Smooth muscle cell (in vitro differentiated cells): ENCODE measurements at regions not wholly inside any gene's neighbourhood (a gene's known extent, or its start where the extent isn't known, plus 50 kb on each side); places are given as distances from the start of the nearest gene placed in this dataset.

Experiments used
- DNase-seq: peaks from one replicate; lab custom pipeline; 2025; ENCODE audit not compliant: unreplicated experiment; lab: John Stamatoyannopoulos, UW
- H2AFZ ChIP-seq: fragments of 200-600 bp; sonication (generic); 2 replicates; pipeline ENCODE4 v1.6.0; 2016; ENCODE audit warnings: antibody characterized with exemption, low read depth, mild to moderate bottlenecking
- H3F3A ChIP-seq: fragments of 200-600 bp; sonication (generic); 2 replicates; pipeline ENCODE4 v1.6.0; 2017; ENCODE audit warnings: antibody characterized with exemption, low read depth
- H3K27ac ChIP-seq: fragments of 200-600 bp; sonication (generic); 2 replicates; pipeline ENCODE4 v1.5.1; 2016; ENCODE audit warnings: low read depth, mild to moderate bottlenecking
- H3K27me3 ChIP-seq: fragments of 200-600 bp; sonication (generic); 2 replicates; pipeline ENCODE4 v1.6.1; 2016; ENCODE audit warnings: low read depth, mild to moderate bottlenecking
- H3K36me3 ChIP-seq: fragments of 200-600 bp; sonication (generic); 2 replicates; pipeline ENCODE4 v1.5.1; 2016; ENCODE audit warnings: low read depth
- H3K4me1 ChIP-seq: fragments of 200-600 bp; sonication (generic); 2 replicates; pipeline ENCODE4 v1.5.1; 2016; ENCODE audit warnings: low read depth
- H3K4me2 ChIP-seq: fragments of 200-600 bp; sonication (generic); 2 replicates; pipeline ENCODE4 v1.6.0; 2016; ENCODE audit warnings: mild to moderate bottlenecking
- H3K4me3 ChIP-seq: fragments of 200-600 bp; sonication (generic); 2 replicates; pipeline ENCODE4 v1.5.1; 2016; ENCODE audit warnings: mild to moderate bottlenecking
- H3K79me2 ChIP-seq: fragments of 200-600 bp; sonication (generic); 2 replicates; pipeline ENCODE4 v1.6.0; 2016; ENCODE audit warnings: low read depth, mild to moderate bottlenecking
- H3K9ac ChIP-seq: fragments of 200-600 bp; sonication (generic); 2 replicates; pipeline ENCODE4 v1.6.0; 2016; ENCODE audit warnings: low read depth
- H3K9me3 ChIP-seq: fragments of 200-600 bp; sonication (generic); replicated peaks from 2 replicates; pipeline ENCODE4 v1.5.1; 2016; ENCODE audit warnings: low read depth
- H4K20me1 ChIP-seq: fragments of 200-600 bp; sonication (generic); 2 replicates; pipeline ENCODE4 v1.6.0; 2016; ENCODE audit warnings: low read depth
- CTCF ChIP-seq: fragments of 200-600 bp; sonication (generic); IDR thresholded peaks from 2 replicates; pipeline ENCODE4 v1.5.1; 2017; ENCODE audit warnings: borderline replicate concordance, mild to moderate bottlenecking, antibody characterized with exemption; ENCODE audit not compliant: insufficient read depth, poor library complexity, severe bottlenecking
- WGBS: methylation state at CpG from one replicate; pipeline ENCODE4 v1.1.7; 2016; ENCODE audit warnings: low lambda C conversion rate; 5-methylcytosine and 5-hydroxymethylcytosine counted together

- DNase-seq, result no peak
- Histone ChIP-seq H3K9ac (no peak overlapping the region), H2AFZ (no peak overlapping the region), H3F3A (peaks cover 7% of the 10 kb centered on the region), H3K4me2 (no peak overlapping the region), H3K4me3 (no peak overlapping the region), H3K9me3 (no peaks in the 10 kb centered on the region), H3K36me3 (no peaks in the 10 kb centered on the region), H3K4me1 (peaks cover 12% of the 10 kb centered on the region), H3K79me2 (no peaks in the 10 kb centered on the region), H3K27me3 (no peaks in the 10 kb centered on the region), H4K20me1 (no peaks in the 10 kb centered on the region), H3K27ac (no peak overlapping the region)
- TF ChIP-seq CTCF, result no peak
Measured at GRCh38 chr10:10096296-10096695, 921.4 kb upstream of the CELF2 start.

- Histone ChIP-seq H3K9me3 (no peaks in the 10 kb centered on the region), H3K27me3 (no peaks in the 10 kb centered on the region), H3F3A (peaks cover 7% of the 10 kb centered on the region), H3K4me3 (no peak overlapping the region), H3K27ac (no peak overlapping the region), H3K4me1 (peaks cover 12% of the 10 kb centered on the region), H2AFZ (no peak overlapping the region), H4K20me1 (no peaks in the 10 kb centered on the region), H3K79me2 (no peaks in the 10 kb centered on the region), H3K9ac (no peak overlapping the region), H3K4me2 (no peak overlapping the region), H3K36me3 (no peaks in the 10 kb centered on the region)
- no peak for TF ChIP-seq CTCF
- WGBS, result 95% methylated on average over 3 of the region's 3 CpGs
- no peak for DNase-seq
Measured at GRCh38 chr10:10096898-10097297, 920.8 kb upstream of the CELF2 start.

GRCh38 chr10:10101106-10101505, 916.6 kb upstream of the CELF2 start:
- H4K20me1 ChIP-seq, result no peaks in the 10 kb centered on the region
- H3K27me3 ChIP-seq, result no peaks in the 10 kb centered on the region
- no peak overlapping the region for H3K9ac ChIP-seq
- H3K36me3 ChIP-seq, result no peaks in the 10 kb centered on the region
- H2AFZ ChIP-seq, result no peak overlapping the region
- no peaks in the 10 kb centered on the region for H3K79me2 ChIP-seq
- H3K4me3 ChIP-seq, result no peak overlapping the region
- TF ChIP-seq CTCF, result no peak
- no peaks in the 10 kb centered on the region for H3K9me3 ChIP-seq
- no peaks in the 10 kb centered on the region for H3K4me1 ChIP-seq
- no peak overlapping the region for H3K27ac ChIP-seq
- WGBS, result 93% methylated on average over 5 of the region's 5 CpGs
- H3F3A ChIP-seq, result no peaks in the 10 kb centered on the region
- DNase-seq, result no peak
- H3K4me2 ChIP-seq, result no peak overlapping the region

- Histone ChIP-seq H3K79me2 (no peaks in the 10 kb centered on the region), H3K4me3 (no peak overlapping the region), H3K9me3 (no peaks in the 10 kb centered on the region), H3K4me1 (no peaks in the 10 kb centered on the region), H3K4me2 (no peak overlapping the region), H3K27me3 (no peaks in the 10 kb centered on the region), H3K9ac (no peak overlapping the region), H3K27ac (no peak overlapping the region), H4K20me1 (no peaks in the 10 kb centered on the region), H3K36me3 (no peaks in the 10 kb centered on the region), H2AFZ (no peak overlapping the region), H3F3A (no peaks in the 10 kb centered on the region)
- no peak for DNase-seq
- TF ChIP-seq CTCF, result no peak
- WGBS, result 91% methylated on average over 5 of the region's 5 CpGs
Measured at GRCh38 chr10:10110844-10111490, 906.7 kb upstream of the CELF2 start.
